Thymus (tissue), 11 donors: ENCODE measurements at regions not wholly inside any gene's neighbourhood (a gene's known extent, or its start where the extent isn't known, plus 50 kb on each side); places are given as distances from the start of the nearest gene placed in this dataset.
"Not testable (repeated sequence)": the region's sequence is repeated elsewhere in the genome, so short reads cannot be mapped to it uniquely, and the experiment has no call there.

Source experiments
- DNase-seq, 9 donors: peaks; one replicate each; pipeline ENCODE4 v3.0.0-alpha.2; 2013; ENCODE audit warnings: low spot score in 9 of 9, low read depth in 6 of 9, missing footprints in 1 of 9
- H3K27ac ChIP-seq, 2 donors: one replicate each; pipeline ENCODE4 v1.5.1; 2013; ENCODE audit warnings: control low read depth in 1 of 2, low read depth in 1 of 2, low read length in 1 of 2, mild to moderate bottlenecking in 1 of 2, moderate library complexity in 1 of 2
- H3K27me3 ChIP-seq, 2 donors: one replicate each; pipeline ENCODE4 v1.5.1; 2013; ENCODE audit warnings: low read length in 1 of 2; ENCODE audit not compliant: control insufficient read depth in 2 of 2, insufficient read depth in 1 of 2
- H3K36me3 ChIP-seq, 2 donors: one replicate each; pipeline ENCODE4 v1.5.1; 2013; ENCODE audit warnings: low read length in 1 of 2, mild to moderate bottlenecking in 1 of 2, moderate library complexity in 1 of 2; ENCODE audit not compliant: control insufficient read depth in 2 of 2, insufficient read depth in 2 of 2
- H3K4me1 ChIP-seq, 2 donors: one replicate each; pipeline ENCODE4 v1.5.1; 2013; ENCODE audit warnings: low read length in 2 of 2; ENCODE audit not compliant: control insufficient read depth in 2 of 2, insufficient read depth in 2 of 2
- H3K4me3 ChIP-seq, 2 donors: one replicate each; pipeline ENCODE4 v1.5.1; 2013; ENCODE audit warnings: low read length in 2 of 2, control low read depth in 1 of 2, mild to moderate bottlenecking in 1 of 2
- H3K9me3 ChIP-seq, 2 donors: one replicate each; pipeline ENCODE4 v1.5.1; 2013; ENCODE audit warnings: low read length in 1 of 2, mild to moderate bottlenecking in 1 of 2; ENCODE audit not compliant: control insufficient read depth in 2 of 2, insufficient read depth in 1 of 2
- WGBS: extraction: QIAGEN DNeasy Blood & Tissue Kit; methylation state at CpG from one replicate; pipeline ENCODE4 v1.1.7; 2013; 5-methylcytosine and 5-hydroxymethylcytosine counted together
- donor health status: healthy.

GRCh38 chr2:72078773-72079172 lies 68.9 kb downstream of the CYP26B1 start:
- H3K27me3 ChIP-seq = no peaks in the 10 kb centered on the region
- no peak for DNase-seq
- H3K4me3 ChIP-seq = no peak overlapping the region
- no peak overlapping the region for H3K27ac ChIP-seq
- H3K9me3 ChIP-seq = peaks cover 2 to 22% of the 10 kb centered on the region in 2 donors
- H3K4me1 ChIP-seq = no peaks in the 10 kb centered on the region
- WGBS = 90% methylated on average over 6 of the region's 6 CpGs
- no peaks in the 10 kb centered on the region for H3K36me3 ChIP-seq

- Histone ChIP-seq H3K27me3 (no peaks in the 10 kb centered on the region), H3K27ac (no peak overlapping the region), H3K4me1 (no peaks in the 10 kb centered on the region), H3K9me3 (peaks cover 2 to 22% of the 10 kb centered on the region in 2 donors), H3K4me3 (no peak overlapping the region), H3K36me3 (no peaks in the 10 kb centered on the region)
- DNase-seq = no peak
- WGBS = 90% methylated on average over 1 of the region's 1 CpG
Measured at GRCh38 chr2:72077702-72078169, 69.9 kb downstream of the CYP26B1 start.

- H3K4me1 ChIP-seq, H3K36me3 ChIP-seq, H3K4me3 ChIP-seq, H3K27me3 ChIP-seq, H3K27ac ChIP-seq, H3K9me3 ChIP-seq, DNase-seq: not testable (repeated sequence)
- 94% methylated on average over 8 of the region's 8 CpGs for WGBS
Measured at GRCh38 chr2:72073373-72073772, 74.3 kb downstream of the CYP26B1 start.

- not testable (repeated sequence) for H3K4me3 ChIP-seq, H3K4me1 ChIP-seq, H3K9me3 ChIP-seq, H3K27ac ChIP-seq, H3K27me3 ChIP-seq, H3K36me3 ChIP-seq, DNase-seq
- WGBS = 81% methylated on average over 13 of the region's 14 CpGs
Measured at GRCh38 chr2:72064197-72064596, 83.5 kb downstream of the CYP26B1 start.

- H3K9me3 ChIP-seq = peaks cover 0 to 6% of the 10 kb centered on the region in 2 donors
- H3K36me3 ChIP-seq = no peaks in the 10 kb centered on the region
- H3K4me1 ChIP-seq = no peaks in the 10 kb centered on the region
- no peak overlapping the region for H3K27ac ChIP-seq
- no peak overlapping the region for H3K4me3 ChIP-seq
- DNase-seq = no peak
- WGBS = 97% methylated on average over 3 of the region's 3 CpGs
- no peaks in the 10 kb centered on the region for H3K27me3 ChIP-seq
Measured at GRCh38 chr2:72062336-72062735, 85.3 kb downstream of the CYP26B1 start.

- Histone ChIP-seq H3K9me3 (peaks cover 0 to 3% of the 10 kb centered on the region in 2 donors), H3K27me3 (no peaks in the 10 kb centered on the region), H3K36me3 (no peaks in the 10 kb centered on the region), H3K4me1 (no peaks in the 10 kb centered on the region), H3K4me3 (no peak overlapping the region), H3K27ac (no peak overlapping the region)
- 85% methylated on average over 1 of the region's 1 CpG for WGBS
- no peak for DNase-seq
Measured at GRCh38 chr2:72057308-72057707, 90.4 kb downstream of the CYP26B1 start.

- Histone ChIP-seq H3K36me3 (no peaks in the 10 kb centered on the region), H3K27ac (no peak overlapping the region), H3K27me3 (no peaks in the 10 kb centered on the region), H3K9me3 (peaks cover 0 to 5% of the 10 kb centered on the region in 2 donors), H3K4me1 (no peaks in the 10 kb centered on the region), H3K4me3 (no peak overlapping the region)
- DNase-seq = no peak
- WGBS = 92% methylated on average over 4 of the region's 4 CpGs
Measured at GRCh38 chr2:72051971-72052505, 95.6 kb downstream of the CYP26B1 start.

GRCh38 chr2:72051204-72051603 lies 96.5 kb downstream of the CYP26B1 start:
- H3K27ac ChIP-seq = no peak overlapping the region
- H3K4me1 ChIP-seq = no peaks in the 10 kb centered on the region
- 82% methylated on average over 2 of the region's 2 CpGs for WGBS
- H3K36me3 ChIP-seq = no peaks in the 10 kb centered on the region
- H3K9me3 ChIP-seq = peaks cover 0 to 5% of the 10 kb centered on the region in 2 donors
- no peak for DNase-seq
- no peak overlapping the region for H3K4me3 ChIP-seq
- no peaks in the 10 kb centered on the region for H3K27me3 ChIP-seq

- H3K4me1 ChIP-seq = no peaks in the 10 kb centered on the region
- DNase-seq = no peak
- peaks cover 0 to 5% of the 10 kb centered on the region in 2 donors for H3K9me3 ChIP-seq
- H3K27ac ChIP-seq = no peak overlapping the region
- H3K36me3 ChIP-seq = no peaks in the 10 kb centered on the region
- H3K27me3 ChIP-seq = no peaks in the 10 kb centered on the region
- 84% methylated on average over 2 of the region's 2 CpGs for WGBS
- H3K4me3 ChIP-seq = no peak overlapping the region
Measured at GRCh38 chr2:72050734-72051133, 96.9 kb downstream of the CYP26B1 start.
